ENCODE measurements at regions not wholly inside any gene's neighbourhood (a gene's known extent, or its start where the extent isn't known, plus 50 kb on each side); places are given as distances from the start of the nearest gene placed in this dataset.

DNA sequence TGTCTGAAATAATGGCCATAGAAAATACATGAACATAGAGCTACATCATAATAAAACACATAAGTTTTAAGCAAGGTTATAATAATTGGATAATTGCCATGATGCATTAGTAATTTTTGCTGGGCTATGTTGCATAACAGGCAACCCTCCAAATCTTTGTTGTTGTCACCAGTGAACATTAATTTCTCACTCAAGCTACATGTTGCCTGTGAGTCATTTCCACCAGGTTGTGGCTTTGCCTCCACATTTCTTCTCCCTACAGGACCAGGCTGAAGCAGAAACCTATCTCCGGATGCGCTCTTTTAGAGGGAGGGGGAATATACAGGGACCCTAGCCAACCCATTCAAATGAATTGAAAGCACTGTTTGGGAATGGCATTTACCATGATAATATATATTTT is 347.7 kb downstream of the GABRG1 start:
- no peak for DNase-seq

DNA sequence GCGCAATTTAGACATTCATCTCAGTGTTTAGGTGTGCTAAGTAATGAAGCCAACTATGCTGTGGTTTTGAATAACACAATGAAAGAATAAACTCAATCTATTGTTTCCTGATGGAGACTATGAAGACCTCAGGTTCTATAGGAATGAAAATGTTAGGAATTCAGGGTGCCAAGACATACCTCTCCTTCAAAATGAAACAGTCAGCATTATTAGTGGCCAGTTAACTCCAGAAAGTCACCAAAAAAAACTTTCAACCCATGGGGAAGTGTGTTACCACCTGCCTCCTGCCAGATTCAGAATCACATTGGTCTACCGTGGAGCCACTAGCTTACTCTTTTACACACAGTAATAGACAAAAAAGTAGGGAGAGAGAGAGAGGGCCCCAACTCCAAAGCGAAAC is 352.9 kb downstream of the GABRG1 start:
- no peak for DNase-seq

DNA sequence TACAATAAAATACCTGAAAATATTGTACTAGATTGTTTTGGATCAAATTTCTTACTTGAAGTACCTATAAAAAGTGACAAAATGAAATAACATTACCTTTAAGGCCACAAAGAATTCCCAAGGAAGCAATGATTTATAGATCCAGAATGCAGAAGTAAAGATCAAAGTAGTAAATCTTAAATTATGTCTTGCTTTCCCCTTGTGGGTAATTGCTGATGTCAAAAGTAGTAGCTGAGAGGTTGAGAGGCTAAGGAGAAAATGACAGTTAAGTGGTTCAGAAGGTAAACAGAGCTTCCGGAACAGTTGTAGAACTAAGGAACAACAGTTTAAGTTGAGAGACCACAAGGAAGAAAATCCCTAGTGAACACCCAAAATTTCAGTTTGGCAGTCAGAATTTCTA is 358.3 kb downstream of the GABRG1 start:
- DNase-seq = no peak

DNA sequence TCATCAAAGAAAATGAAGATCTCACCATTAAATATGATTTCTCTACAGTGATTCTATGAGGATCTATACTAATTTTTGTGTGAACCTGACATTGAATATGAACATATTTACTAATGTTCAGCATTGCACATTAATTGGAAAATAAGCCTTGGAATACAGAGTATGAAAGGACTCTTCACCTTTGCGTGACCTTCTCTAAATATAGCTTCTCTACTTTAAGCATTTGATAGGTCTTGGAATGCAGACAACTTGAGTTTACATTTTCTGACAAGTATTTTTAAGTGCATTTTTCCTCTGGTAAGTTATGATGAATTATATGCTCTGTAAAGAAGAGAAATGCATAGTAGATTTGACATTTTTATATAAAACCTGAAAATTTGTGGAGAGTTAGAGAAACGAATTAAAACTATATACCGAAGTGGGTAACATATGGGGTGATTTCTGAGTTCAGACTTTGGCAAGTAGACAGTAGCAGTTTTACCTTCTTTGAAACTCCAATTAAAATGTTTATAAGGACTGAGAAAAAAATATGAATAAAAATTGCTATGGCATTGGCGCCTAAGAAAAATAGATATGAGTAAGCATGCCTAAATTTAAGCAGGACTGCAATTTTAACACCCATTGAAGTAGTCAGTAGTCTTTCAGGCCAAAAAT is 371.9 kb downstream of the GABRG1 start:
- DNase-seq = no peak

DNA sequence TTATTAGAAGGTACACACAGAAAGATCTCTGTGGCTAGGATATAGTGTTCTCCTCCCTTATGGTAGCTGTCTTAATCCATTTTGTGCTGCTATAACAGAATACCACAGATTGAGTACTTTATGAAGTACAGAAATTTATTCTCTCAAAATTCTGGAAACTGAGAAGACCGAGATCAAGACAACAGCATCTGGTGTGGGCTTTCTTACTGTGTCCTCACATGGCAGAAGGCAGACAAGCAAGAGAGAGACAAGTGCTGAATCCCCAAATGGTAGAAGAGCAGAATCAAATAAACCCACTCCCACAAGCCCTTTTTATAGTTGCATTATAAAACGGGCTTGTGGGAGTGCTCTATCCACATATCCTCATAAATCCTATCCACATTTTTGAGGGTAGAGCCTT is 373.1 kb downstream of the GABRG1 start:
- no peak for DNase-seq

DNA sequence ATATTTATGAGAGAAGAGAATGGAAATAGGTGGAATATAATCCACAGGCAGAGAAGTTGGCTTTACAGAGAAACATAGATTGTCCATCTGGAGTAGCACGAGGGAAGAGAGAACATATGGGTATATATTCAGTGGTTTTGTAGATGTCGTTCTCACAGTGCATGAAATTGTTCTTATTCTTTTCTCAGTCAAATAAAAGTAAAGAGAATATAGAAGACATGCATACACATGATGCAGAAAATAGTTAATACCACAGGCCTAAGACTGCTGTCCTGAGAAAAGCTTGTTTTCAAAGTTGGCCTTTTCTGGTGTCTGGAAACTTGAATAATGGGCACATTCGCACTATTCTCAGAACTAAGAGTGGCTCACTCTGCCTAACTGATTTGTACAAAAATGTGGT is 378.1 kb downstream of the GABRG1 start:
- DNase-seq = no peak

DNA sequence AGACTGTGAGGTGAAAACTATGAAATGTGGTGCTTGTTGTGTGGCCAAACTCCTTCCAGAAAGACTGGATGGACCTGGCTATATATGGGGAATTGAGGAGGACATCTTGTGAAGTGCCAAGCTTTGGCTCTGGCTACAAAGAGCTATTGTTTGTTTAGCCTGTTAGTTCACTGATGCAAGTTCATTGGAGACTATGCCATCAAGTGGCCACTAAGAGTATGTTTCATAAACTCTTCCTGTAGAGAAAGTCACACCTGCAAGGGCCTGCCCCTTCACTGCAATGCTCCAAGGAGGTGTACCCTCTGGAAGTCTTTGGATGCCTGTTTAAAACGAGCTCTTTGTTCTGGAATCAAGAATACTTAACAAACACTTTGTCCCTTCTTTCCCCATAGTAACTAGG is 382.0 kb downstream of the GABRG1 start:
- DNase-seq = no peak

DNA sequence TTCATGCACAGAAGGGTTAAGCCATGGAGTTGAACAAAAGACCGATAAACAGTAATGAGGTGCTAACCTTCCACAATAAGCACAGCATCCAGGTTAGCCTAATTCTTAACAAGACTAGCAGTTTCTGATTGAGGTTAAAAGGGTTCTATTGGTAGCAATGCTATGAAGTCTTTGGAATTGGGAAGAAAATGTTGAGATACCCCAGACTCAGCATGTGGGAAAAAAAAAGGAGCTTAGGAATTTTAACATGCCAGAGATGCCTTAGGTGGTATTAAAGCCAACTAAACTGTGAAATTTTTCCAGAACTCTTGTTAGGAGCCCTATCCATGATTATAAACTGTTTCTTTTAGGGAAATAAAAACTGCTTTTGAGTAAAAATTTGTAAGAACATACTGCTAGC is 391.7 kb downstream of the GABRG1 start:
- no peak for DNase-seq

DNA sequence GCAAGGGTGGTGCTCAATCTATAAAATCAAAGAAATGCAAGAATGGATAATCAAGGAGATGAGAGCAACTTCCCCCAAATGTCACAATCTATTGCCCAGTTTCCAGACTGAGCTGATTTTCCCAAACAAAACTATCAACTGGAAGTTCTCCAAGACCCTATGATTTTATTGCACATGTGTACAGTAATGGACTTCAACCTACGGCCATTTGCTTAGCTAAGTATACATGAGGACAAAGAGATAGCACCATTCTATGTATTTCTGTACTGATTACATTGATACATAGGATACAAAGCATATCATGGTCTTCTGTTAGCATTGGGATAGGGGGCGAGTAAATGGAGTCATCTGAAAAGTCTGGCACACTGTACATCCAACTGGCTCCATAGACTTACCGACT is 407.8 kb downstream of the GABRG1 start:
- no peak for DNase-seq

DNA sequence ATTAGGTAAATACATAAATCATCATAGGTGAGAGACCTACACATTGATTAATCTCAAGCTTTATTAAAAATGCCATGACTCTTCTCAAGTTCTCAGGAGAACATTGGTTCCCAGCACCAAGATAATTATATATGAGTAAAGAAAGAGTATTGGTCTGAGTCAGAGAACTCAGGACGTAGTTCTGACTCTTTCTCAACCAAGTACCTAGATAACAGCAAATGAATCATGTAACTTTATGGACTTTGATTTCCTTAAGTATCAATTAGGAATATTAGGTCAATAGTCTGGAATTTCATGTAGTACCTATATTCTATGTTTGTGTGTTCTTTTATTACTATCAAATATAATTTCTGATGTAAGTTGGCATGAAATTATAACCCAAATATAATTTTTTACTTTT is 409.9 kb downstream of the GABRG1 start:
- DNase-seq = no peak

DNA sequence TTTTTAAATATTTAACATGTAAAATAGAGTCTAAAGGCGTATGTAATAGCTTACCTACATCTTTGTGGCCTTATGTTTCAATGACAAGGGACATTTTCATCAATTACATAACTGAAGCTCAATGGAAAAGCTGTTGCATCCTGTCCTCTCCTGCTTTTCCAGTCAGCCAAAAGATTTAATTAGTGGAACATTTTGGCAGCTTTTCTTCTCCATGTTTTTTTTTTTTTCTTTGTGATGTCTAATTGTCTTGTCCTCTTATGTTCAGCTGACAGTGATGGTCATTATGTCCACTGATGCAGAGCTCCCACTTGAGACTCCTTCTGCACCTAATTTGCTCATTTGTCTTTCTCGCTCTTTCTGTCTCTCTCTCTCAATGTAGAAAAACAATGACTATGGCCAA is 422.2 kb downstream of the GABRG1 start:
- DNase-seq = no peak

DNA sequence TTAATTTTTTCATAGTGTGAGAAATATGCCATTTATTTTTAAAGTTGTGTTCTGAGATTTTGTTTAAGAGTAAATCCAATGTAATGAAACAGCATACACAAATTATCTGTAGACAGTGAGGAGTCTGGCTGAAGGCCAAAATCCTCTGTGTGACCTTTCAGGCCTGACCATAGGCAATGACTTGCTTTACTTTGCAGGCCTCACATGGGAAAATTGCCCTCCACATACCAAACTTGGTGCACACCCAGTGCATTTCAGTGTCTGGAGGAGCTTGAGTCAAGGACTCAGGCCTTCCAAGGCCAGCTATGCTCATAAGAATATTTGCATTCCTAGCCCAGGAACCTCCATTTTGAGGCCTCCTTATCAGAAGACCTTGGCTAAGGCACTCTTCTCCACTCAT is 430.1 kb downstream of the GABRG1 start:
- no peak for DNase-seq

DNA sequence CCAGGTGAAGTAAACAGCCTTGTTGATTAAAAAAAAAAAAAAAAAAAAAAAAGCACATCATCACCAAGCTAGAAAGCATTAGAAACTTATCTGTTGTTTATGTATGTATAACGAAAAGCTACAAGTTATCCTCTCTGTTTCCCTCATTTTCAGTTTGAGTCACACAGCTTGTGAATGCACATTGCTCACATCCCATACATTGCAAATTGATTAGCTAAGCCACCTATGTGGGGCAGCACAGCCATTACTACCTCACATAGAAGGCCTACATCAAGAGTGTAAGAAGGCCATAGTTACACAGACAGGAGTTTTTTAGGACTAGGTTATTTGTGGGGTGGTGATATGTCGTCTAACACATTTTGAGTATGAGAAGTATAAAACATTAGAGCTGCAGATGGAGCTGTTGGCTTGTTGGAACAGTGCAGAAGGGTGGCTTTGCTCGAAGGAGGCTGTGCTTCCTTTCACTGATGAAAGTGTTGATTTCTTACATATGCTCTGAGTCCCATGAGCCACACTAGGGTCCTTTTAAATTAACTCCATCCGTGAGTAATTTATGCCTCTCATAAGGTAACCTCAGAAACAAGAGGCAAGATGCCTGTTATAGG is 431.6 kb downstream of the GABRG1 start:
- DNase-seq = no peak

DNA sequence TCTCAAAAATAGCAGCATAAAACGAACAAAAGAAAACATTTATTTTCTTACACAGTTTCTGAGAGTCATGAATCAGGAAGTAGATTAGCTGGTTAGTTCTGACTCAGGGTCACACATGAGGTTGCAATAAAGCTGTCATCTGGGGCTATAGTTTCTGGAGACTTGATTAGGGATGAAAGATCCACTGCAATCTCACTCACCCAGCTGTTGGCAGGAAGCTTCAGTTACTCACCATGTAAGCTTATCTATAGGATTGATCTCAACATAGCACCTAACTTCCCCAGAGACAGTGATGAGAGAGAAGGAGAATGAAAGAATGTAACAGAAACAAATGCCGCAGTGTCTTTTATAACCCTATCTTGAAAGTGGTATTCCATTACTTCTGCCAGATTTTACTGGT is 435.5 kb downstream of the GABRG1 start:
- no peak for DNase-seq

DNA sequence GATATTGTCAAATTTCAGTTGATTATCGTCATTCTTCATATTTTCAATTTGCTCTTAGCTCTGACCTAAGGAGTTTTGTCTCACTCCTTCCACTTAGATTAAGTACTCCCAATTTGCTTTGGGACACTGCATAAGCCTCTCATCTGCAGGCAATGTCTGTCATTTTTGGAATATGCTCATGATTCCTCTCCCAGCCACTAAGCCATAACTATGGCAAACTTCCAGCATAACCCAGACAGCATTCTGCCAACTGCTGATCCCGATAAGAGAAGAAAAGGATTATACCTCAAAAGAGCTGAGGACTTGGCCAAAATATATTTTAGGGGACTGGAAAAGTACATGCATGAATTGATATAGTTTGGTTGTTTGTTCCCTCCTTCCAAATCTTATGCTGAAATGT is 444.4 kb downstream of the GABRG1 start:
- no peak for DNase-seq

DNA sequence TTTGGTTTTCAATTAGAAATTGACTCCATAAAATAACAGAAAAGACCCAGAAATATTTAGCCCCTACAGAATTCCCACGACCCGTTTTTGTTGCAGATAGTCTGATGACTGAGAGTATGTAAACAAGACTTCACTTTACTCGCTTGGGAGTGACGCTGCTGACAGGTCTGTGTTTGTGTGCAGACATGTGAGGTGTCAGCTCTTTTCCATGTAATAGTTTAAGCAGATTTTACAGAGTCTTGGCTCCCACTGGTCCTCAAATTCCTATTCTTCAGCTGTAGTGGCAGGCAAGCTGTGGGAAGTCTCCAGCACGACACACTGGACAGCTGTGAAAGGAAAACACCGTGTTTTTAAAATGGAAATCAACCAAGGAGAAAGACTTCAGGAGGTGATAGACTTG is 455.7 kb downstream of the GABRG1 start:
- DNase-seq = no peak

DNA sequence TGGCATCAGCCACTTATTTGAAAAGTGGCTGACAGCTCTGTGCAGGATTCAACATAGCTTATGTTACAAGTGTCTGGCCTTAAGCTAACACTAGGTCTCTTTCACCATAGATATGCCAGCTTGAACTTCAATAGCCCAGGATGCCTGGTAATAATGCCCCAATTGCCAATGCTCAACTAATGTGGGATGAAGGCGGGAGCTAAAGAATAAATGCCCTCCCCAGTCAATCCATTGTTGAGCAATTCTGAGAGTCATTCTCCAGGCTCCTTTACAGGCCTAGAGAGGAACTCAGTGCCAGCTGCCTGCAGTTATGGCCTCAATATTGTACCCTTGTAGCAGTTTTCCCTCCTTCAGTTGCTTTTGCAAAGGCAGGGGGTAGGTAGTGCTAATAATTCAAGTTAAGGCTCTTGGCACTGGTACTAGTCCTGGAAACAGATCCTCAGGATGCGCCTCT is 460.2 kb downstream of the GABRG1 start:
- DNase-seq = no peak

DNA sequence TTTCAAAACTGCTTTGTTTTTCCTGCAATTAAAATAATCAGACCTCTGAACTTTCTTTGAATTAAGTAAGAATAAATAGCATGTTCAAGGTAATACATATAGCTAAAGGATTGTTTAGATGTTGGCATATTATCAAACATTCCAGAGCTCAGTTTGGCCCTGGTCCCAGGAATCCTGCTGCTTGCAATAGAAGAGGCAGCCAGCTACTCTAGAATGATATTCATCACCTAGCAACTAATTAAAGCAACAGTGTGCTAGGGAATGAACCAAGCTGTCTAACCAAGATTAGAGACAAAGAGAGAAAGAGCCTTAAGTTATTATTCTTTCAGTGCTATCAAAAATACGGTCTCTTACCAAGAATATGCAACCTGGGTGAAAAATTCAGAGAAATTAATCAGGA is 460.9 kb downstream of the GABRG1 start:
- DNase-seq = peak; percentile 15 to 59

DNA sequence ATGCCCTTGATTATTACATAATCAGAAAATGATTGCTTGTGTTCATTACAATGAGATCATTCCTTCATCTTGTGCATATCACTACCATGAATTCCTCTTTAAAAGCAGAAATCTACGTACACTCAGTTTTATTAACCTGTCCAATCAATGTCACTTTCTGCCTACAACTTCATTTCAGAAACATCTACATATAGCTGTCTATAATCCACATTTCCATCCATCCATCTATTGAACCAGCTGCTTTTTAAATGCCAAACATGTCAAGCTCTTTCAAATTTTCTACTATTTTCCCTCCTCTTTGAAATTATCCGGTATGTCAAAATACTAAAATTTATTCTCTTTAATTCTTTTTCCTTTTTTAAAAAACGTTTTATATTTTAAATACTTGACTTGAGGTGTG is 462.0 kb downstream of the GABRG1 start:
- no peak for DNase-seq

DNA sequence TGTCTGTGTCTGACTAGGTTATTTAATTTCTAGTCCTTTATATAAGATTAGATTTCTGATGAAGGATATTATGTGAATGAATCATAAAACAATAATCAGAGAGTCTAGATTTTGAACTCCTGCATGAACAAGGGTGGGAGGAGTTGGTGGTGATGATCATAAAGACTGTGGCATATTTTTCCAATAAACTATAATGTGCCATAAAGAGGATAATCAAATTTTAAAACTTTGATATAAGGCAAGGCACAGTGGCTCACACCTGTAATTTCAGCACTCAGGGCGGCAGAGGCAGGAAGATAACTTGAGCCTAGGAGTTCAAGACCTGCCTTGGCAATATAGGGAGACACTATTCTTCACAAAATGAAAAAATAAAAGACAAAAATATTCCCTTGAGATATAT is 473.3 kb downstream of the GABRG1 start:
- no peak for DNase-seq

DNA sequence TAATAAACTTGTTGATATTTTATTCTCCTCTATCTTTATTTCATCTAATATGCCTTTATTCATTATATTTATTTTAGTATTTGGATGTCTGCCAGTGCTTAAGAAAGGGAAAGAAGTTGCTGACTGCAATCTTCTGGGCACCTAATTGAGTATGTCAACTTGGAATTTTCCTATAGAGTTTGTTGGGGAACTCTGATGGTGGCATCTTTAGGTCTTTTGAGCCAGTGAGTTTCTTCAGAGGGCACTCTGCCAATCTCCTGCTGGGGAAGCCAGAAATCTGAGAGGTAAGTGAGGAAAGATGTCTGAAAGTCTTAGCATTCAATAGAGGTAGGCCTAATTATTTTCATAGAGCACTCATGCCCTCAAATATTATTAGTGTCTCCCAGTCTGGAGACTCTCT is 475.0 kb downstream of the GABRG1 start:
- no peak for DNase-seq

DNA sequence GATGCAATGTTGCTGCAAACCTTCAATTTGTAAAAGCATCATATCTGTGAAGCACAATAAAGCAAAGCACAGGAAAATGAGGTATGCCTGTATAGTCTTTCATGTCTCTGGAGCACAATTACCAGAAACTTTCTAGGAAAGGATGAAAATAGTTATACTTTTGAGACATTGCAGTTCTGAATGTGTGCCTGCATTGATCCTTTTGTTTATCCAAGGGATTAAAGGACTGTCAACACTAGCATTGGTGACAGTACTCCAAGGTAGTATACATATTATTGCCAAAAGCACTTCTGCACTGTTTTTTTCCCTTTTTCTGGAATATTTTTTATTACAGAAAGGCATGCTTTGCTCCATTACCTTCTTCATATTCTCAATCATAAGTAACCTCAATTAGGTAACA is 476.0 kb downstream of the GABRG1 start:
- no peak for DNase-seq

DNA sequence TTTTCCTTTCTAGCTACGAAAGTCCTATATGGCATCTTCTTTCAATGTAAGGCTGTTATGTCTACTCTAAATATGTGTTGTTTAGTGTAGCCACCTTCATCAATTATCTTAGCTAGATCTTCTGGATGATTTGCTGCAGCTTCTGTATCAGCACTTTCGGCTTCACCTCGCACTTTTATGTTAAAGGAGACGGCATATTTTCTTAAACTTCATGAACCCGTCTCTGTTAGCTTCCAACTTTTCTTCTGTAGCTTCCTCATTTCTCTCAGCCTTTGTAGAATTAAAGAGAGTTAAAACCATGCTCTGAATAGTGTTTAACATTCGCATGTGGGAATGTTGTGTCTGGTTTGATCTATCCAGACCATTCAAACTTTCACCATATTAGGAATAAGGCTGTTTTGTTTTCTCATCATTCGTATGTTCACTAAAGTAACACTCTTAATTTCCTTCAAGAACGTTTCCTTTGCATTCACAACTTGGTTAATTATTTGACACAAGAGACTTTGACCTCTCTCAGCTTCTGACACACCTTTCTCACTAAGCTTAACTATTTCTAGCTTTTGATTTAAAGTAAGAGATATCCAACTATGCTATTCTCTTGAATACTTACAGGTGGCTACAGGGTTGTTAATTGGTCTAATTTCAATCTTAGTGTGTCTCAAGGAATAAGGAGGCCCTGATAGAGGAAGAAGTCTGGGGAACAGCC is 476.8 kb downstream of the GABRG1 start:
- no peak for DNase-seq

DNA sequence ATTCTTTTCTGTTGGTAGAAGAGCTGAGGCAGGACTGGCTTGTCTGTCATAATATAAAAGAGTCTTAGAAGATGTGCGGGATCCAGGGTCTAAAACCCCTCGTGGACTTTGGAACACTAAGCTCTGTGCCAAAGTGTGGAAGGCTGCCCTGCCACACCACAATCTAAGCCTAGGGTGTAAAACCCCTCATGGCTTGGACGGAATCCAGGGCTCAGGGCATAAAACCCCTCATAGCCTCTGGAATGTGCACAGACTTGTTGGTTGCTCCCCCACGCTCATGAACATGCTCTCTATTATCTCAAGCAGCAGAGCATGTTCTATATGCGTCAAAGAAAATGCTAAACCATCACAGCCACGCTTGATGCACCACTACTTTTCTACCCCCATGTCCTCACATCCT is 483.6 kb downstream of the GABRG1 start:
- DNase-seq = no peak

DNA sequence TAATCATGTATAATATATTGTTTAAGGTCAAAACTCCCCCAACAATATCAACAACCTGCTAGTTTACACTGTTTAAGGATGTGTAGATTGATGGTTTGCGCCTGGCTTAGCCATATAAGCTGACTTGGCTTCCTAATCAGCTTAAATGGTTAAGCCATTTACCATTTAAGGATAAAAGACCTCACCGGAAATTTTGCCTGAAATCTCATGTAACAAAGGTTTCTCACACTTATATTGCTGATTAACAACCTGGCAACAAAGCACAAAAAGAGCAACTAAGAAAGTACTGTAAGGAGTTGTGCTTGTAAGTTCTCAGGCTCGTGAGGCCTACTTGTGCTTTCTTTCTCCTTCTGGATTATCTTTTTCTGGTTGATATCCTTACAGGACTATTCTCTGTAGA is 485.2 kb downstream of the GABRG1 start:
- no peak for DNase-seq

Data from hippocampal formation (tissue), 2 donors.